Endothelial cell of umbilical vein (primary cell): ENCODE measurements at regions not wholly inside any gene's neighbourhood (a gene's known extent, or its start where the extent isn't known, plus 50 kb on each side); places are given as distances from the start of the nearest gene placed in this dataset.

Experiments used
- BruUV-seq: library from RNA; stranded (reverse); fragments of 400-500 nt; replicated peaks from 2 replicates; lab custom pipeline; 2021; lab: Mats Ljungman, UMichigan
- CTCF ChIA-PET: fragments of 300-600, 350-600 bp; sonication (Branson Sonifier 250); formaldehyde crosslinking; loops from one replicate; lab custom pipeline; 2021; ENCODE audit warnings: antibody characterized with exemption, inconsistent platforms; lab: Charles Lee
- POLR2A ChIA-PET: fragments of 300-600, 350-600 bp; sonication (Branson Sonifier 250); formaldehyde crosslinking; loops from one replicate; lab custom pipeline; 2021; ENCODE audit warnings: antibody characterized with exemption, inconsistent platforms; lab: Charles Lee
- DNase-seq: peaks from one replicate; pipeline ENCODE4 v3.0.0-alpha.2; 2011; ENCODE audit warnings: low read depth, low spot score
- FAIRE-seq: peaks from 2 replicates; lab custom pipeline; 2011; peaks lifted over from hg19 to GRCh38; lab: Jason Lieb, UNC
- H2AFZ ChIP-seq: 2 replicates; pipeline ENCODE4 v1.6.0; 2012; ENCODE audit warnings: low read depth, low read length, control low read depth, inconsistent platforms
- H3K27ac ChIP-seq: 2 replicates; pipeline ENCODE4 v1.5.1; 2011; ENCODE audit warnings: low read depth, mild to moderate bottlenecking, control low read depth, low read length, moderate library complexity; ENCODE audit not compliant: insufficient read depth
- H3K27me3 ChIP-seq, 2 experiments: 2 replicates each; pipeline versions ENCODE4 v1.6.0 to v1.6.1; 2011; ENCODE audit warnings: low read length in 2 of 2, mixed read lengths in 1 of 2; ENCODE audit not compliant: control insufficient read depth in 2 of 2, insufficient read depth in 2 of 2
- H3K36me3 ChIP-seq, 2 experiments: 2 replicates in 1 of 2; 3 replicates in 1 of 2; pipeline ENCODE4 v1.5.1; 2011; ENCODE audit warnings: low read length in 2 of 2, mild to moderate bottlenecking in 1 of 2, moderate library complexity in 1 of 2; ENCODE audit not compliant: control insufficient read depth in 2 of 2, insufficient read depth in 2 of 2; ENCODE audit errors: extremely low read depth in 1 of 2
- H3K4me1 ChIP-seq: 3 replicates; pipeline ENCODE4 v1.5.1; 2011; ENCODE audit warnings: mild to moderate bottlenecking, low read length; ENCODE audit not compliant: control insufficient read depth, insufficient read depth; ENCODE audit errors: extremely low read depth
- H3K4me2 ChIP-seq: 2 replicates; pipeline ENCODE4 v1.6.1; 2011; ENCODE audit warnings: low read length, control low read depth, mixed read lengths; ENCODE audit not compliant: insufficient read depth
- H3K4me3 ChIP-seq, 3 experiments: fragments of 200-600 bp in 1 of 3; sonication (generic), shearing (Covaris generic) in 1 of 3; replicated peaks in 1 of 3; 2 replicates each; pipeline ENCODE4 v1.5.1; 2011 to 2016; ENCODE audit warnings: control low read depth in 3 of 3, low read length in 3 of 3, mild to moderate bottlenecking in 2 of 3, inconsistent platforms in 1 of 3, low read depth in 1 of 3, moderate library complexity in 1 of 3; ENCODE audit not compliant: insufficient read depth in 1 of 3
- H3K79me2 ChIP-seq: 2 replicates; pipeline ENCODE4 v1.6.0; 2012; ENCODE audit warnings: low read length, inconsistent platforms; ENCODE audit not compliant: control insufficient read depth, insufficient read depth
- H3K9ac ChIP-seq: replicated peaks from 2 replicates; pipeline ENCODE3; 2011; ENCODE audit warnings: low read length, control low read depth; ENCODE audit not compliant: insufficient read depth; ENCODE audit errors: extremely low read depth
- H3K9me1 ChIP-seq: replicated peaks from 3 replicates; pipeline ENCODE4 v1.6.0; 2011; ENCODE audit warnings: mild to moderate bottlenecking, low read length; ENCODE audit not compliant: control insufficient read depth, insufficient read depth; ENCODE audit errors: extremely low read depth
- H3K9me3 ChIP-seq: replicated peaks from 2 replicates; pipeline ENCODE4 v1.5.1; 2012; ENCODE audit warnings: low read length, inconsistent platforms; ENCODE audit not compliant: control insufficient read depth, insufficient read depth
- H4K20me1 ChIP-seq: replicated peaks from 2 replicates; pipeline ENCODE3; 2011; ENCODE audit warnings: mild to moderate bottlenecking, low read length; ENCODE audit not compliant: control insufficient read depth, insufficient read depth; ENCODE audit errors: extremely low read depth
- EZH2 ChIP-seq: IDR thresholded peaks from 2 replicates; pipeline ENCODE4 v1.6.1; 2012; ENCODE audit warnings: borderline replicate concordance, low read depth, mild to moderate bottlenecking, moderate library complexity, low read length, inconsistent platforms; ENCODE audit not compliant: severe bottlenecking
- FOS ChIP-seq: IDR thresholded peaks from 2 replicates; pipeline ENCODE4 v1.6.1; 2011; ENCODE audit warnings: mild to moderate bottlenecking, low read length, moderate library complexity, borderline replicate concordance; ENCODE audit not compliant: insufficient read depth
- GATA2 ChIP-seq: IDR thresholded peaks from 2 replicates; pipeline ENCODE4 v1.7.0; 2011; ENCODE audit warnings: low read depth, mild to moderate bottlenecking, moderate library complexity, mixed read lengths, low read length; ENCODE audit not compliant: insufficient read length, insufficient read depth
- JUN ChIP-seq: IDR thresholded peaks from 2 replicates; pipeline ENCODE4 v1.6.1; 2011; ENCODE audit warnings: borderline replicate concordance, low read depth; ENCODE audit not compliant: insufficient read length, insufficient read depth
- MYC ChIP-seq: IDR thresholded peaks from one replicate; pipeline ENCODE4 v1.6.1; 2011; ENCODE audit warnings: mild to moderate bottlenecking, low read depth, low read length
- POLR2A ChIP-seq: IDR thresholded peaks from 2 replicates; pipeline ENCODE4 v1.6.1; 2012; ENCODE audit warnings: low read depth, mild to moderate bottlenecking, control low read depth, low read length
- POLR2AphosphoS5 ChIP-seq: IDR thresholded peaks from 2 replicates; pipeline ENCODE4 v1.6.1; 2012; ENCODE audit warnings: low read depth, mild to moderate bottlenecking, control low read depth, low read length, moderate library complexity; ENCODE audit not compliant: insufficient read depth
- dilution Hi-C: fragments of 300-500 bp; cut with MboI; formaldehyde crosslinking; loops from one replicate; pipeline ENCODE4 v1.15.0; 2019; ENCODE audit warnings: low sequenced_read_pairs; ENCODE audit not compliant: extremely low pct_ligation_motif_present
- intact Hi-C: fragments of 100-400 bp; cut with micrococcal nuclease; formaldehyde crosslinking; loops from one replicate; pipeline ENCODE4 v1.10.0; 2022
- TF ChIP-seq, protein P1 (sequence below): IDR thresholded peaks from 2 replicates; pipeline ENCODE4 v1.6.1; 2011; ENCODE audit not compliant: insufficient read depth, insufficient read length
- TF ChIP-seq, protein P2 (sequence below), 2 donors: IDR thresholded peaks; 1 replicate in 1 of 2; 2 replicates in 1 of 2; pipeline ENCODE4 v1.5.1; 2011; ENCODE audit warnings: low read length in 2 of 2, mild to moderate bottlenecking in 2 of 2, moderate library complexity in 2 of 2, control low read depth in 1 of 2, inconsistent platforms in 1 of 2, low read depth in 1 of 2; ENCODE audit not compliant: insufficient read depth in 1 of 2; ENCODE audit errors: extremely low read depth in 1 of 2

DNA sequence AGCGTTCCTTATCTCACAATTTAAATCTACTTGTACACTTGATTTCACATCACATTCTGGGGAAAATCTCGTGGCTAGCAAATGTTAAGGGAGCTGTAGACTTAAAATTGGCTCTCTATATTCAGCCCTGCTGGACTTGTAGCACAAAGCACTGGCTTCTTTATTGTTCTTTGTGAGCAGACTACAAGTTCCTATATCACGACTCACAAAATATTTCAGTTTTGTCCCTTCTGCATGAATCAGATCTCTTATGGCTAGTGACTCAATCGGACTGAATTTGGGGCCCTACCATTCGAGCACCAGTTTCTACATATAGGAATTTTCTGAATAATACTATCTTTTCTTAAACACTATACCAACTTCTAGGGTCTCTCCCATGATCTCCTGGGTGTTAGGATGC, 390.1 kb downstream of the ADAM29 start:
- dilution Hi-C loops, result no loop called here
- Histone ChIP-seq H3K9me1 (no peaks in the 10 kb centered on the region), H3K9me3 (peaks cover 2% of the 10 kb centered on the region), H2AFZ (no peak overlapping the region), H3K9ac (no peak overlapping the region), H3K4me1 (no peaks in the 10 kb centered on the region), H3K36me3 (no peaks in the 10 kb centered on the region), H3K27ac (no peak overlapping the region), H4K20me1 (no peaks in the 10 kb centered on the region), H3K27me3 (no peaks in the 10 kb centered on the region), H3K79me2 (no peaks in the 10 kb centered on the region), H3K4me2 (no peak overlapping the region), H3K4me3 (no peak overlapping the region)
- no peak for DNase-seq
- ChIA-PET POLR2A (no interaction called here), CTCF (no interaction called here)
- no peak for FAIRE-seq
- BruUV-seq, result no TSS peak
- TF ChIP-seq EZH2, result no peak
- TF ChIP-seq FOS, result no peak
- TF ChIP-seq, protein P1, sequence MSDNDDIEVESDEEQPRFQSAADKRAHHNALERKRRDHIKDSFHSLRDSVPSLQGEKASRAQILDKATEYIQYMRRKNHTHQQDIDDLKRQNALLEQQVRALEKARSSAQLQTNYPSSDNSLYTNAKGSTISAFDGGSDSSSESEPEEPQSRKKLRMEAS, result no peak
- TF ChIP-seq, protein P2, sequence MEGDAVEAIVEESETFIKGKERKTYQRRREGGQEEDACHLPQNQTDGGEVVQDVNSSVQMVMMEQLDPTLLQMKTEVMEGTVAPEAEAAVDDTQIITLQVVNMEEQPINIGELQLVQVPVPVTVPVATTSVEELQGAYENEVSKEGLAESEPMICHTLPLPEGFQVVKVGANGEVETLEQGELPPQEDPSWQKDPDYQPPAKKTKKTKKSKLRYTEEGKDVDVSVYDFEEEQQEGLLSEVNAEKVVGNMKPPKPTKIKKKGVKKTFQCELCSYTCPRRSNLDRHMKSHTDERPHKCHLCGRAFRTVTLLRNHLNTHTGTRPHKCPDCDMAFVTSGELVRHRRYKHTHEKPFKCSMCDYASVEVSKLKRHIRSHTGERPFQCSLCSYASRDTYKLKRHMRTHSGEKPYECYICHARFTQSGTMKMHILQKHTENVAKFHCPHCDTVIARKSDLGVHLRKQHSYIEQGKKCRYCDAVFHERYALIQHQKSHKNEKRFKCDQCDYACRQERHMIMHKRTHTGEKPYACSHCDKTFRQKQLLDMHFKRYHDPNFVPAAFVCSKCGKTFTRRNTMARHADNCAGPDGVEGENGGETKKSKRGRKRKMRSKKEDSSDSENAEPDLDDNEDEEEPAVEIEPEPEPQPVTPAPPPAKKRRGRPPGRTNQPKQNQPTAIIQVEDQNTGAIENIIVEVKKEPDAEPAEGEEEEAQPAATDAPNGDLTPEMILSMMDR (IDR thresholded peaks at IDR 0.05; ENCODE audit: extremely low read depth in 1 of 2, insufficient read depth in 1 of 2, low read depth in 1 of 2, low read length in 2 of 2), result no peak
- TF ChIP-seq MYC, result no peak
- TF ChIP-seq POLR2AphosphoS5, result no peak
- no peak for TF ChIP-seq JUN
- TF ChIP-seq GATA2, result no peak
- TF ChIP-seq POLR2A, result no peak
- intact Hi-C loops, result no loop called here
